NOMO-1 treated with dmso at 0.1 percent for 144 hours (cell line): ENCODE measurements at regions not wholly inside any gene's neighbourhood (a gene's known extent, or its start where the extent isn't known, plus 50 kb on each side); places are given as distances from the start of the nearest gene placed in this dataset.

Experiments
- DNase-seq: peaks from one replicate; lab custom pipeline; 2025; ENCODE audit not compliant: unreplicated experiment; lab: John Stamatoyannopoulos, UW

GRCh38 chr6:157769776-157770426 lies 53.1 kb upstream of the SNX9 start:
- DNase-seq: no peak

- no peak for DNase-seq
These were observed 52.1 kb upstream of the SNX9 start for GRCh38 chr6:157770946-157771345.

GRCh38 chr6:157772820-157773219 lies 50.2 kb upstream of the SNX9 start:
- no peak for DNase-seq
